Colonic mucosa (tissue), 4 donors: ENCODE measurements at regions not wholly inside any gene's neighbourhood (a gene's known extent, or its start where the extent isn't known, plus 50 kb on each side); places are given as distances from the start of the nearest gene placed in this dataset.
"Not testable (repeated sequence)": the region's sequence is repeated elsewhere in the genome, so short reads cannot be mapped to it uniquely, and the experiment has no call there.

ENCODE experiments used
- DNase-seq: peaks from one replicate; pipeline ENCODE4 v3.0.0-alpha.2; 2020
- H3K27ac ChIP-seq: fragments of 200-600 bp; one replicate; pipeline ENCODE4 v1.8.0; 2021
- H3K27me3 ChIP-seq: fragments of 200-600 bp; one replicate; pipeline ENCODE4 v1.8.0; 2021
- H3K36me3 ChIP-seq: fragments of 200-600 bp; one replicate; pipeline ENCODE4 v1.8.0; 2021
- H3K4me1 ChIP-seq: fragments of 200-600 bp; one replicate; pipeline ENCODE4 v1.8.0; 2021; ENCODE audit warnings: mild to moderate bottlenecking
- H3K4me3 ChIP-seq: fragments of 200-600 bp; one replicate; pipeline ENCODE4 v1.8.0; 2021
- H3K9ac ChIP-seq, 2 donors: one replicate each; pipeline ENCODE4 v1.7.0; 2013; ENCODE audit warnings: control low read depth in 2 of 2, low read depth in 2 of 2, low read length in 2 of 2
- H3K9me3 ChIP-seq: fragments of 200-600 bp; one replicate; pipeline ENCODE4 v1.8.0; 2021
- CTCF ChIP-seq: fragments of 200-600 bp; IDR thresholded peaks from one replicate; pipeline ENCODE4 v1.8.0; 2022; ENCODE audit warnings: antibody characterized with exemption, mild to moderate bottlenecking
- intact Hi-C: fragments of 100-400 bp; cut with DNase I; formaldehyde crosslinking; loops from one replicate; pipeline ENCODE4 v1.14.1; 2022
- donor health status: healthy.
- donor health status: DM: no; HTN: no; CAD: no.
- donor health status: DM: no; HTN: no; CAD: no.

GRCh38 chr3:26931896-26932295 is 309.3 kb downstream of the LRRC3B start:
- intact Hi-C loops, result no loop called here
- no peak for DNase-seq

GRCh38 chr3:26932752-26933151 is 310.2 kb downstream of the LRRC3B start:
- H3K4me1 ChIP-seq, result no peaks in the 10 kb centered on the region

More at GRCh38 chr3:26931896-26932295, 309.3 kb downstream of the LRRC3B start:
- no peak for TF ChIP-seq CTCF
- Histone ChIP-seq H3K36me3 (no peaks in the 10 kb centered on the region), H3K27me3 (no peaks in the 10 kb centered on the region), H3K4me1 (no peaks in the 10 kb centered on the region), H3K27ac (no peak overlapping the region), H3K4me3 (no peak overlapping the region), H3K9me3 (no peaks in the 10 kb centered on the region), H3K9ac (no peak overlapping the region)

GRCh38 chr3:26945480-26945879 is 322.9 kb downstream of the LRRC3B start:
- H3K27me3 ChIP-seq, H3K9ac ChIP-seq, H3K4me3 ChIP-seq, H3K9me3 ChIP-seq, intact Hi-C loops, H3K4me1 ChIP-seq, DNase-seq, H3K27ac ChIP-seq, H3K36me3 ChIP-seq: not testable (repeated sequence)

More at GRCh38 chr3:26932752-26933151, 310.2 kb downstream of the LRRC3B start:
- Histone ChIP-seq H3K9ac (no peak overlapping the region), H3K27ac (no peak overlapping the region), H3K4me3 (no peak overlapping the region), H3K36me3 (no peaks in the 10 kb centered on the region), H3K9me3 (no peaks in the 10 kb centered on the region), H3K27me3 (no peaks in the 10 kb centered on the region)
- DNase-seq, result no peak
- TF ChIP-seq CTCF, result no peak
- intact Hi-C loops, result no loop called here

GRCh38 chr3:26960382-26960781 is 337.8 kb downstream of the LRRC3B start:
- no peak for TF ChIP-seq CTCF
- no peak overlapping the region for H3K4me3 ChIP-seq
- no peak overlapping the region for H3K9ac ChIP-seq
- H3K27ac ChIP-seq, result no peak overlapping the region
- DNase-seq, result no peak
- H3K36me3 ChIP-seq, result no peaks in the 10 kb centered on the region
- no peaks in the 10 kb centered on the region for H3K9me3 ChIP-seq
- intact Hi-C loops, result no loop called here
- no peaks in the 10 kb centered on the region for H3K4me1 ChIP-seq
- no peaks in the 10 kb centered on the region for H3K27me3 ChIP-seq

- Histone ChIP-seq H3K4me3 (no peak overlapping the region), H3K9me3 (no peaks in the 10 kb centered on the region), H3K27me3 (no peaks in the 10 kb centered on the region), H3K4me1 (no peaks in the 10 kb centered on the region), H3K27ac (no peak overlapping the region), H3K9ac (no peak overlapping the region), H3K36me3 (no peaks in the 10 kb centered on the region)
- TF ChIP-seq CTCF, result no peak
- intact Hi-C loops, result no loop called here
- no peak for DNase-seq
Measured at GRCh38 chr3:26962492-26963360, 340.2 kb downstream of the LRRC3B start.

- Histone ChIP-seq H3K27ac (no peak overlapping the region), H3K4me1 (no peaks in the 10 kb centered on the region), H3K4me3 (no peak overlapping the region), H3K9me3 (no peaks in the 10 kb centered on the region), H3K36me3 (no peaks in the 10 kb centered on the region), H3K27me3 (no peaks in the 10 kb centered on the region), H3K9ac (no peak overlapping the region)
- intact Hi-C loops, result no loop called here
- no peak for DNase-seq
- TF ChIP-seq CTCF, result no peak
Measured at GRCh38 chr3:26963361-26963743, 340.8 kb downstream of the LRRC3B start.
